NT2/D1 (cell line): ENCODE measurements at regions not wholly inside any gene's neighbourhood (a gene's known extent, or its start where the extent isn't known, plus 50 kb on each side); places are given as distances from the start of the nearest gene placed in this dataset.

Source experiments
- DNase-seq: peaks from one replicate; pipeline ENCODE4 v3.0.0-alpha.2; 2011; ENCODE audit warnings: low read depth, low spot score
- H3K27me3 ChIP-seq: 2 replicates; pipeline ENCODE4 v1.6.0; 2011; ENCODE audit warnings: mild to moderate bottlenecking; ENCODE audit not compliant: insufficient read length, insufficient read depth
- H3K36me3 ChIP-seq: 2 replicates; pipeline ENCODE4 v1.6.1; 2011; ENCODE audit warnings: mild to moderate bottlenecking, low read length, mixed read lengths; ENCODE audit not compliant: insufficient read depth, insufficient read length
- H3K4me1 ChIP-seq: 2 replicates; pipeline ENCODE4 v1.5.1; 2011; ENCODE audit not compliant: insufficient read depth, insufficient read length
- H3K4me3 ChIP-seq: 2 replicates; pipeline ENCODE4 v1.5.1; 2011; ENCODE audit warnings: low read depth; ENCODE audit not compliant: insufficient read length
- H3K9ac ChIP-seq: 2 replicates; pipeline ENCODE4 v1.6.0; 2011; ENCODE audit warnings: low read depth; ENCODE audit not compliant: insufficient read length
- H3K9me3 ChIP-seq: 2 replicates; pipeline ENCODE4 v1.5.1; 2011; ENCODE audit warnings: mild to moderate bottlenecking, low read length; ENCODE audit not compliant: insufficient read depth
- SUZ12 ChIP-seq: IDR thresholded peaks from 2 replicates; pipeline ENCODE4 v1.6.1; 2011; ENCODE audit not compliant: insufficient read length, insufficient read depth; ENCODE audit errors: extremely low read depth
- YY1 ChIP-seq: IDR thresholded peaks from 2 replicates; pipeline ENCODE4 v1.6.1; 2011; ENCODE audit not compliant: insufficient read length, insufficient read depth
- ZNF274 ChIP-seq: IDR thresholded peaks from 2 replicates; pipeline ENCODE4 v1.6.1; 2011; ENCODE audit warnings: mild to moderate bottlenecking, low read depth, low read length

DNA sequence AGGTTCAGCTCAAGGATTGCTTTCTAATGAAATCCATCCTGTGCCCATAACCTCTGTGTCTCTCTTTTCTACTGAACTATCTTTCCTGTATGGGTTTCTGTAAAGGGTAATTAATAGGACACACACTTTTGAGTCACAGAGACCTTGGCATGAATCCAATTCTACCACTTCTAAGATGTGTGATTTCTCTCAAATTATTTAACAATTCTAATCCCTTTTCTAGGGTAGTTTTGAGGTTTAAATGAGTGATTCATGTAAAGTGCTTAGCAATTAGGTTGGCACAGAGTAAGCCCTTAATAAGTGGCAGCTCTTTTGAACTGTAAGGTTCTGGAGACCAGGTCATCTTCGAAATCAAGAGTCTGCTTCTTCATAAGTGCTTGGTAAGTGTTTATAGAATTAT is 202.7 kb downstream of the RASSF9 start:
- H3K9ac ChIP-seq, result no peak overlapping the region
- no peaks in the 10 kb centered on the region for H3K27me3 ChIP-seq
- no peaks in the 10 kb centered on the region for H3K9me3 ChIP-seq
- no peaks in the 10 kb centered on the region for H3K36me3 ChIP-seq
- no peak for DNase-seq
- H3K4me3 ChIP-seq, result no peak overlapping the region
- no peaks in the 10 kb centered on the region for H3K4me1 ChIP-seq
- no peak for TF ChIP-seq SUZ12
- no peak for TF ChIP-seq YY1
- TF ChIP-seq ZNF274, result no peak

GRCh38 chr12:85639834-85640233 is 196.4 kb downstream of the RASSF9 start:
- Histone ChIP-seq H3K9me3 (no peaks in the 10 kb centered on the region), H3K27me3 (no peaks in the 10 kb centered on the region), H3K36me3 (no peaks in the 10 kb centered on the region), H3K4me3 (no peak overlapping the region), H3K4me1 (no peaks in the 10 kb centered on the region), H3K9ac (no peak overlapping the region)
- DNase-seq, result no peak
- TF ChIP-seq ZNF274 (no peak), YY1 (no peak), SUZ12 (no peak)

GRCh38 chr12:85641796-85642195 is 194.4 kb downstream of the RASSF9 start:
- DNase-seq, result no peak
- Histone ChIP-seq H3K27me3 (no peaks in the 10 kb centered on the region), H3K4me3 (no peak overlapping the region), H3K36me3 (no peaks in the 10 kb centered on the region), H3K4me1 (no peaks in the 10 kb centered on the region), H3K9ac (no peak overlapping the region), H3K9me3 (no peaks in the 10 kb centered on the region)
- no peak for TF ChIP-seq YY1
- no peak for TF ChIP-seq SUZ12
- no peak for TF ChIP-seq ZNF274

GRCh38 chr12:85642288-85642687 is 193.9 kb downstream of the RASSF9 start:
- TF ChIP-seq YY1, result no peak
- TF ChIP-seq ZNF274, result no peak
- TF ChIP-seq SUZ12, result no peak
- no peaks in the 10 kb centered on the region for H3K4me1 ChIP-seq
- no peaks in the 10 kb centered on the region for H3K9me3 ChIP-seq
- no peaks in the 10 kb centered on the region for H3K27me3 ChIP-seq
- DNase-seq, result no peak
- H3K4me3 ChIP-seq, result no peak overlapping the region
- no peaks in the 10 kb centered on the region for H3K36me3 ChIP-seq
- H3K9ac ChIP-seq, result no peak overlapping the region

- no peaks in the 10 kb centered on the region for H3K27me3 ChIP-seq
- H3K36me3 ChIP-seq, result no peaks in the 10 kb centered on the region
- no peak overlapping the region for H3K9ac ChIP-seq
- no peak for TF ChIP-seq ZNF274
- TF ChIP-seq YY1, result no peak
- TF ChIP-seq SUZ12, result no peak
- H3K9me3 ChIP-seq, result no peaks in the 10 kb centered on the region
- no peak for DNase-seq
- H3K4me3 ChIP-seq, result no peak overlapping the region
- no peaks in the 10 kb centered on the region for H3K4me1 ChIP-seq
Observed at GRCh38 chr12:85642808-85643207, 193.4 kb downstream of the RASSF9 start.

DNA sequence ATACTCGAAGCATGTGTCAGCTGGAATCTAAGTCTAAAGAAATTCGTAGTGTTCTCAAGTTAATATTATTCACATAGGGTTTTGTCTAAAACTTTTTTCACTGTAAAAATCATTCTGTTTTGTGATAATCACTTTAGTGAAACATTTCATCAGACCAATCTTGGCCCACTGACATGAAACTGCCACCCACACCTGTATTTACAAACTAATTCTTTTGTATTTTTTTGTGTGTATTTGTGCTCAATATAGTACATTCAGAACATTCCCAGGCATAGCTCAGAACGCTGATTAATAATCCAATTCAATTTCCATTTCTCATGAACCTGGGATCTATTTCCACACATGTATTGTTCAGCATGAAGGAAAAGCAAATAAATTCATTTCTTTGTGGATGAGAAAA is 191.7 kb downstream of the RASSF9 start:
- Histone ChIP-seq H3K9me3 (no peaks in the 10 kb centered on the region), H3K36me3 (no peaks in the 10 kb centered on the region), H3K27me3 (no peaks in the 10 kb centered on the region), H3K4me1 (no peaks in the 10 kb centered on the region), H3K4me3 (no peak overlapping the region), H3K9ac (no peak overlapping the region)
- TF ChIP-seq YY1, result no peak
- no peak for TF ChIP-seq SUZ12
- TF ChIP-seq ZNF274, result no peak
- no peak for DNase-seq

DNA sequence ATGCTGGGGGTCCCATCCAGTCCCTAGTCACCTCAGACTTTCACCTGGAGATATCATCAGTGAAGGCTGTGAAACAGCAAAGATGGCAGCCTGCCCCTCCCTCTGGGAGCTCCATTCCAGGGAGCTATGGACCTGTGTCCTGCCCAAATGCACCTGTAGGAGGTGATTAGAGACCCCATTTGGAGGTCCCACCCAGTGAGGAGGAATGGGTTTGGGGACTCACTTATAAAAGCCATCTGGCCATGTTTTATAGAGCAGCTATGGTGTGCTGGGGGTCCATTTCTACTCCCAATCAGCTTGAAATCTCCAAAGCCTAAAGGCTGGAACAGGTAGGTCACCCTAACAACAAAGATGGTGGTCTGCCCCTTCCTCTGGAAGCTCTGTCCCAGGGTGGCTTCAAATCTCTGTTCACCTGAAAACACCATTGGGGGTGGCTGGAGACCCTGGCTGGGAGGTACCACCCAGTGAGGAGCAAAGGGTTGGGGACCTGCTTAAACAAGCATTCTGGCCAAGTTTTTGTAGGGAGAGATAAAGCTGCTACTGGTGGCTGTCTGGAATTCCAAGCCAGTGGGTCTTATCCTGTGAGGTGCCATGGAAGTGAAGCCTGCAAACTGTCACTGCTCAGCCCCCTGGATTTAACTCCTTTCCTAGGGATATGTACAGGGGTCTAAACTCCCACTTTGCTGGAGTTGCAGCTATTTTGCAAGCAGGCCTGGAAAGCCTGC is 182.3 kb downstream of the RASSF9 start:
- Histone ChIP-seq H3K9ac (no peak overlapping the region), H3K36me3 (no peaks in the 10 kb centered on the region), H3K9me3 (no peaks in the 10 kb centered on the region; the same call in none of the 2 replicates), H3K4me3 (no peak overlapping the region), H3K27me3 (no peaks in the 10 kb centered on the region), H3K4me1 (no peaks in the 10 kb centered on the region)
- DNase-seq, result no peak
- TF ChIP-seq YY1 (no peak), ZNF274 (no peak), SUZ12 (no peak)
